Stimulated activated naive CD8-positive, alpha-beta T cell treated with anti-CD3 and anti-CD28 coated beads, Interleukin-15, amount 100 ng/mL, for 72 hours (primary cell): ENCODE measurements at regions not wholly inside any gene's neighbourhood (a gene's known extent, or its start where the extent isn't known, plus 50 kb on each side); places are given as distances from the start of the nearest gene placed in this dataset.

Experiments used
- ATAC-seq: fragments of 150-1000 bp; cut with Tn5 transposase; 2 replicates; pipeline ENCODE4 v1.10.0; 2021; ENCODE audit warnings: mild to moderate bottlenecking, moderate library complexity
- DNase-seq, 2 donors: peaks; one replicate each; pipeline ENCODE4 v3.0.0; 2021 to 2022
- H3K27ac Mint-ChIP-seq, 2 donors: one replicate each; pipeline ENCODE4 v1.8.0; 2022; ENCODE audit warnings: mild to moderate bottlenecking in 2 of 2, mixed read lengths in 2 of 2, moderate library complexity in 2 of 2
- H3K27me3 Mint-ChIP-seq: one replicate; pipeline ENCODE4 v1.8.0; 2022; ENCODE audit warnings: mixed read lengths
- H3K4me1 Mint-ChIP-seq: one replicate; pipeline ENCODE4 v1.8.0; 2022; ENCODE audit warnings: mild to moderate bottlenecking, mixed read lengths
- H3K4me3 Mint-ChIP-seq, 2 donors: one replicate each; pipeline ENCODE4 v1.8.0; 2022; ENCODE audit warnings: mild to moderate bottlenecking in 2 of 2, mixed read lengths in 2 of 2, moderate library complexity in 1 of 2
- H3K9me3 Mint-ChIP-seq, 2 donors: one replicate each; pipeline ENCODE4 v1.8.0; 2022; ENCODE audit warnings: mixed read lengths in 2 of 2

DNA sequence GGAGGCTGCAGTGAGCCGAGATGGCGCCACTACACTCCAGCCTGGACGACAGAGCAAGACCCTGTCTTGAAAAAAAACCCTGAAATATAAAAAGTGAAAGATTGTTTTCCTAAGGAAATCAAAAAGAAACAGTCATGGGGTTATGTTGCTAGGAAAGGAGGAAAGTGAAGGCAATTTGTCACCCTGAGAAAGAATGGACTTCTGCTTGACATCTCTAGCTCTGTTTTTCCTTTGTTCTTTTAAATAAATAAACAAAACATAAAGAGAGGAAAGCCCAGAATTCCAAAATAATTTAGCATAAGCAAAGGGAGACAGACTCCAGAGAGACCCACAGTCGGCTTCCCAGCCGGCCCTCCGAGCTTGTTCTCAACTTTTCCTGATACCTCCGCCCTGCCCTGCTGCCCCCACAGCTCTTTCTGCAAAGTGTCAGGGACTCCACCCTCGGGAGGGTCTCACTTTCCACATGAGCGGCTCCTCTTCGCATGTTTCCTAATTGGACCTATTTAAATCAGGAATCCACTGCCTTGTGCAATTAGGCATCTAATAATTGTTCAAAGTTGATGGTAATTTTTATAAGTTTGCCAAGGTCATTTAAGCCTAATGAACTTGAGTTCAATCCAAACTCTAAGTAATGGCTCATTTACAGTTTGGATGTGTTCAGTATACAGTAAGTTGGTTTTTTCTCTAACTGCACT, 49.8 kb upstream of the COPS8 start:
- no peak overlapping the region for H3K4me3 Mint-ChIP-seq
- ATAC-seq = no peak
- no peaks in the 10 kb centered on the region for H3K9me3 Mint-ChIP-seq

More for the DNA sequence above, 49.8 kb upstream of the COPS8 start:
- Mint-ChIP-seq H3K27ac (no peak overlapping the region), H3K27me3 (no peaks in the 10 kb centered on the region), H3K4me1 (no peaks in the 10 kb centered on the region)
- no peak for DNase-seq
